Cardiac fibroblast (primary cell): ENCODE measurements at regions not wholly inside any gene's neighbourhood (a gene's known extent, or its start where the extent isn't known, plus 50 kb on each side); places are given as distances from the start of the nearest gene placed in this dataset.

Experiments
- DNase-seq, 2 donors: peaks; one replicate each; pipeline versions ENCODE4 v3.0.0 to v3.0.0-alpha.2; 2010; ENCODE audit warnings: low read depth in 2 of 2
- H3K4me3 ChIP-seq, 2 donors: replicated peaks in 1 of 2; 1 replicate in 1 of 2; 2 replicates in 1 of 2; pipeline ENCODE4 v1.5.1; 2011; ENCODE audit warnings: low read depth in 2 of 2, low read length in 2 of 2, mild to moderate bottlenecking in 2 of 2, moderate library complexity in 1 of 2
- TF ChIP-seq, protein P1 (sequence below): IDR thresholded peaks from one replicate; pipeline ENCODE4 v1.5.1; 2011; ENCODE audit warnings: low read depth, mild to moderate bottlenecking, low read length, inconsistent platforms

DNA sequence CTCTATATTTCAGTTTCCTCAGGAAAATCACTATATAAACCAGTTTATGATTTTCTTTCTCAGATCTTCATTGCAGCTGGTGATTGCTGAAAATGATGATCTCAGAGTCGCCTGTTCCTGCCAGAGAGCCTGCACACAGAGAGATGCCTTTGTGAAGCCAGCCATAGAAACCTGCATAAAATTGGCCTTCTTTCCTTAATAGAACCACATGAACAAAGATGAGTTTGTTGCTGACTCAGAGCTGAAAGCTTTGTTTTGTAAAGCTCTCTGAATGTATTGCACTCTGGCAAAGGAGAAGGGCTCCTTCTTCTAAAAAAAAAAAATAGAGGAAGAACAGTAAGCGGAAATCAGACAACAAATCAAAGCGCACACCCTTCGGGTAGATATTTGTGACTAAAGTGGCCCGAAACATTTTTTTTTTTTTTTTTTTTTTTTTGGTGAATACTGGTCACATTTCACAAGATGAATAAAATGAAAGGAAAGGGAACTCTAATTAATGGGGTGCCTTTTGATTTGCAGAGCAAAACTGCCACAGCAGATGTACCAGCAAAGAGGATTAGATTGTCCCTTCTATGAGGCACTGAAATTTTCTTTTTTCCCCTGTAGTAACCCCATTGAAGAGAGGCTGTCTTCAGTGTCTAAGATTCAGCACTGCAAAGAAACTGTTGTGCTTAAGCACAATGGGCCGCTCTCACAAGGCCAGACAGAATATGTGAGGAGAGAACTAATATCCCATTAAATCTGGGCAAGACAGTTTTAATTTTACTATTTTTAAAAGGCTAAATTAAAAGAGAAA, 75.1 kb upstream of the PTPRZ1 start:
- TF ChIP-seq, protein P1, sequence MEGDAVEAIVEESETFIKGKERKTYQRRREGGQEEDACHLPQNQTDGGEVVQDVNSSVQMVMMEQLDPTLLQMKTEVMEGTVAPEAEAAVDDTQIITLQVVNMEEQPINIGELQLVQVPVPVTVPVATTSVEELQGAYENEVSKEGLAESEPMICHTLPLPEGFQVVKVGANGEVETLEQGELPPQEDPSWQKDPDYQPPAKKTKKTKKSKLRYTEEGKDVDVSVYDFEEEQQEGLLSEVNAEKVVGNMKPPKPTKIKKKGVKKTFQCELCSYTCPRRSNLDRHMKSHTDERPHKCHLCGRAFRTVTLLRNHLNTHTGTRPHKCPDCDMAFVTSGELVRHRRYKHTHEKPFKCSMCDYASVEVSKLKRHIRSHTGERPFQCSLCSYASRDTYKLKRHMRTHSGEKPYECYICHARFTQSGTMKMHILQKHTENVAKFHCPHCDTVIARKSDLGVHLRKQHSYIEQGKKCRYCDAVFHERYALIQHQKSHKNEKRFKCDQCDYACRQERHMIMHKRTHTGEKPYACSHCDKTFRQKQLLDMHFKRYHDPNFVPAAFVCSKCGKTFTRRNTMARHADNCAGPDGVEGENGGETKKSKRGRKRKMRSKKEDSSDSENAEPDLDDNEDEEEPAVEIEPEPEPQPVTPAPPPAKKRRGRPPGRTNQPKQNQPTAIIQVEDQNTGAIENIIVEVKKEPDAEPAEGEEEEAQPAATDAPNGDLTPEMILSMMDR: no peak
- peak in 1 of 2 donors; percentile 9 for DNase-seq
- no peak overlapping the region for H3K4me3 ChIP-seq

DNA sequence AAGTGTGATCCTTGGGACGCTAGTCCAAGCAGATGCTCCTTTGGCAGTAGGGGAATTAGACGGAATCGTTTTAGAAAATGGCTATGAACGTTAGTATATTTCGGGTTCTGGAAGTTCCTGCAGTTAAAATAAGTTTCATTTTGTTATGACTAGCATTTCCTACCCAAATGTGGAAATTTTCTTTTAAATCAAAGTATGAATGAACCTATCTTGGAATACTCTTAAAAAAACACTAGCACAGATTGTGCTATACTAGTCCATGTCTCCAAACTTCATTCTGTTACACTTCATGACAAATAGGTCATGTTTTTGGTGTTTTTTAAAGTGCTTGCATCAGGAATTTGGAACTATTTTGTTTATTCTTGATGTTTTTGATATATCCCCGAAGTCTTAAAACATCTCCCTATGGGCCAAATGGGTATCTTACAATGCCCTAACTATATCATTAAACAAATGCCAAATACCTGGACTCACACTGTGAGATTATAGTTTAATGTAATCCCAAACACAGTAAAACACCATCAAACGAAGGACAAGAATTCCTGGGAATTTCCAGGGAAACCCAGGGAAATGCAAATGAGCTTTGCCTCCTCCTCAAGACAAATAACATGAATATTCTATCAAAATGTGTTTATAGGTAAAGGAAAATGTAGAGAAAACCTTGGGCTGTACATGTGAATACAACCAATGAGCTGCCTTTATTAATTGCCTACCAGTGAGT, 75.9 kb upstream of the PTPRZ1 start:
- no peak overlapping the region for H3K4me3 ChIP-seq
- DNase-seq: no peak
- TF ChIP-seq, protein P1: no peak

DNA sequence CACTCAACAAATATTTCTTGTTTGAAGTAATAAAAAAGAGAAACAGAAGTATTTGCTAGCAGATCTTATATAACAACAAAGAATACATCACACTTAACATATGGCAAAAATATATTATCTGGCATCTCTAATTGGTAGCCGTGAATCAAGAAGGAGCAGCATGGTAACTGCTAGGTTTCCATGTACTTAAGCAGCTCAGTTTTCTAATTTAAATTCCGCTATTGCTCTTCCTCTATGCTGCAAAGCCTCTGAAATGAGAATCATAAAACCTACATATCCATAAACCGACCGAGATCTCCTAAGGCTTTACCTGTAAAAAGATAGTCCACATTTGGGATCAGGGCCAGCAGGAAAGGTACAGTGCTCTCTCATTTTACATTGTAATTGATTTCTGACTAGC, 76.6 kb upstream of the PTPRZ1 start:
- no peak overlapping the region for H3K4me3 ChIP-seq
- TF ChIP-seq, protein P1: no peak
- DNase-seq: no peak

DNA sequence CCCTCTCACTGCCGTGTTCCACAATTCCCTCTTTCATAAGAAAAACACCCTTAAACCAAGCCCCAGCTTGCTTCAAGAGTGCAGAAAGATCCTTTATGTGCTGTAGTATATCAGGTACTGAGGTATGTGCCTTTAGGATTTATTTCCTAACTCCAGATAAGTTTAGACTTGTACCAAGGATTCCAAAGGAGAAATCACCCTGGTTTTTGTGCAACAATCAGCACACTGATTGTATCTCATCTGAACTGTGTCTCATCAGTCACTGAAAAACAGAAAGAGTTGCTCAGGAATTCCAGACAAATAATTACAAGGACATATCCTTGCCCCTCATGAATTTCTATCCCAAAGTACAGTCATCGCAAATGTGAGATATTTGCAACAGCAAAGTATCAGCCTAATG, 77.2 kb upstream of the PTPRZ1 start:
- no peak for DNase-seq
- no peak overlapping the region for H3K4me3 ChIP-seq
- TF ChIP-seq, protein P1: no peak

DNA sequence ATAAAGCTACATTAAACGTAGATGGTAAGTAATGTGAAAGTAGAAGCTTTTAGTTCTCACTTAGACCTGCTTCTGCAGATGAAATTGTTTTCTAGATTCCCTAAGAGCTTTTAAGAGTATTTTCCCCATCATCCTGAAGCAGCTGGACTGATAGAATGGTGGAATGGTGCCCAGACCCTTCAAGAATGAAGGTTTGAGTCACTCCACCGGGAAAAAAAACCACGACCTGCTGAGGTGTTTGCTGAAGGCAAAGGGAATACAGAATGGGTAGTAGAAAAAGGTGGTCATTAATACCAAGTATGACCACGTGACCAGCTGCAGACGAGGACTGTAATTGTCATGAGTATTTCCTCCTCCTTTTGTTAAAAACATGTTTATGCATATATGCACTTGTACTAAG, 79.2 kb upstream of the PTPRZ1 start:
- DNase-seq: no peak
- TF ChIP-seq, protein P1: no peak
- no peak overlapping the region for H3K4me3 ChIP-seq

DNA sequence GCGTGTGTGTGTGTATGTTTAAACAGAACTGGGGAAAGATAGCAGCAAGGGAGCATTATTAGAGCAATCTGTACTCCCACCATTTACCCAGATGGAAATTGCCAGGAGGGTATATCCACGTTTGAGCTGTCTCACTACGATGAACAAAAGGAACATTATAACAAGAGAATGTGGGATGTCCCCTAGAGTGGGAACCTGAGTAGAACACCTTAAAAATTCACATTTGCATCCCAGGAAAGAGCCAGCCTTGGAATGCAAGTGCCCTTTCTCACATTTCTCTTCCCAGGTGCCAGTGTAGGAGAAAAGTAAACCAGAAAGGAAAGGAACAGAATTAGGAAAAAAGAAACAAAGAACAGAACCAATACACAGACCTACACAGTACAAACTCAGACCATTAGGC, 95.3 kb upstream of the PTPRZ1 start:
- no peak for DNase-seq
- TF ChIP-seq, protein P1: no peak
- H3K4me3 ChIP-seq: no peak overlapping the region
